Heart right ventricle (tissue), 16 donors: ENCODE measurements at regions not wholly inside any gene's neighbourhood (a gene's known extent, or its start where the extent isn't known, plus 50 kb on each side); places are given as distances from the start of the nearest gene placed in this dataset.

ENCODE experiments used
- ATAC-seq, 8 donors: fragments of 200-7000 bp; cut with Tn5 transposase; one replicate each; pipeline ENCODE4 v1.9.1; 2020; ENCODE audit warnings: mild to moderate bottlenecking in 8 of 8, moderate library complexity in 8 of 8, moderate number of reproducible peaks in 1 of 8
- DNase-seq, 2 donors: peaks; one replicate each; pipeline ENCODE4 v3.0.0-alpha.2; 2020
- H3K27ac ChIP-seq, 10 donors: fragments of 200-600 bp; sonication (generic) in 2 of 10; one replicate each; pipeline versions ENCODE4 v1.5.0 to v1.8.0; 2020 to 2022; ENCODE audit warnings: mild to moderate bottlenecking in 3 of 10
- H3K27me3 ChIP-seq, 7 donors: fragments of 200-600 bp; one replicate each; pipeline ENCODE4 v1.8.0; 2021 to 2022; ENCODE audit warnings: mild to moderate bottlenecking in 2 of 7
- H3K36me3 ChIP-seq, 9 donors: fragments of 200-600 bp; sonication (generic) in 1 of 9; one replicate each; pipeline versions ENCODE4 v1.5.0 to v1.8.0; 2020 to 2022; ENCODE audit warnings: mild to moderate bottlenecking in 2 of 9
- H3K4me1 ChIP-seq, 9 donors: fragments of 200-600 bp; sonication (generic) in 1 of 9; one replicate each; pipeline versions ENCODE4 v1.5.0 to v1.8.0; 2020 to 2022; ENCODE audit warnings: mild to moderate bottlenecking in 4 of 9
- H3K4me3 ChIP-seq, 10 donors: fragments of 200-600 bp; sonication (generic) in 2 of 10; one replicate each; pipeline versions ENCODE4 v1.5.0 to v1.8.0; 2020 to 2022; ENCODE audit warnings: mild to moderate bottlenecking in 7 of 10, moderate library complexity in 2 of 10
- H3K9me3 ChIP-seq, 11 donors: fragments of 200-600 bp in 10 of 11; sonication (generic) in 2 of 11; one replicate each; pipeline versions ENCODE4 v1.5.0 to v1.8.0; 2013 to 2022; ENCODE audit warnings: mild to moderate bottlenecking in 2 of 11, control low read depth in 1 of 11, moderate library complexity in 1 of 11
- WGBS, 2 donors: extraction: QIAGEN DNeasy Blood & Tissue Kit; methylation state at CpG; one replicate each; pipeline ENCODE4 v1.1.7; 2013; ENCODE audit warnings: inconsistent platforms in 1 of 2; 5-methylcytosine and 5-hydroxymethylcytosine counted together
- intact Hi-C, 10 donors: fragments of 100-400 bp; cut with DNase I; formaldehyde crosslinking; loops; one replicate each; pipeline versions ENCODE4 v1.11.1 to v1.14.2; 2022
- TF ChIP-seq, protein P1 (sequence below), 9 donors: fragments of 200-600 bp; sonication (generic) in 2 of 9; IDR thresholded peaks; one replicate each; pipeline versions ENCODE4 v1.5.0 to v1.8.0; 2021 to 2022; ENCODE audit warnings: antibody characterized with exemption in 9 of 9, mild to moderate bottlenecking in 5 of 9, moderate library complexity in 1 of 9
- donor health status: Arrhythmogenic right ventricular cardiomyopathy.
- donor health status: ischemic (EF 13 %, LVEDD 7.1; RV severe dilation, severe dysfunction).
- donor health status: healthy with polysubstance abuse.
- donor health status: DM: no; HTN: yes; CAD: no.
- donor health status: DM: no; HTN: no; CAD: no.
- donor health status: ischemic (EF 25% LVEDD 6.9; RV normal size, moderate dysfunction).
- donor health status: ischemic (EF 25% LVEDD 5.7; RV mildly dilated, moderate dysfunction).
- donor health status: healthy.
- donor health status: DM: yes; HTN: yes; CAD: no.
- donor health status: Ischemic cardiomyopathy.
- donor health status: ischemic (EF 35%, LVEDD 5.7; RV mildly dilated, moderate dysfunction).
- donor health status: nonischemic (EF 11% LVEDD 7.7; RV severe dilation, severe dysfunction).
- donor health status: DM: yes; HTN: yes; CAD: no.
- donor health status: PGD.
- donor health status: ischemic (EF 29% LVEDD 5.4; RV normal size, mild dysfunction).
- donor health status: nonischemic (EF 23%, LVEDD 6.1; RV moderate dilation, normal function).

- peaks cover 0 to 28% (median 0%) of the 10 kb centered on the region in 9 donors for H3K36me3 ChIP-seq
- ATAC-seq (no peak), DNase-seq (no peak)
- TF ChIP-seq, protein P1, sequence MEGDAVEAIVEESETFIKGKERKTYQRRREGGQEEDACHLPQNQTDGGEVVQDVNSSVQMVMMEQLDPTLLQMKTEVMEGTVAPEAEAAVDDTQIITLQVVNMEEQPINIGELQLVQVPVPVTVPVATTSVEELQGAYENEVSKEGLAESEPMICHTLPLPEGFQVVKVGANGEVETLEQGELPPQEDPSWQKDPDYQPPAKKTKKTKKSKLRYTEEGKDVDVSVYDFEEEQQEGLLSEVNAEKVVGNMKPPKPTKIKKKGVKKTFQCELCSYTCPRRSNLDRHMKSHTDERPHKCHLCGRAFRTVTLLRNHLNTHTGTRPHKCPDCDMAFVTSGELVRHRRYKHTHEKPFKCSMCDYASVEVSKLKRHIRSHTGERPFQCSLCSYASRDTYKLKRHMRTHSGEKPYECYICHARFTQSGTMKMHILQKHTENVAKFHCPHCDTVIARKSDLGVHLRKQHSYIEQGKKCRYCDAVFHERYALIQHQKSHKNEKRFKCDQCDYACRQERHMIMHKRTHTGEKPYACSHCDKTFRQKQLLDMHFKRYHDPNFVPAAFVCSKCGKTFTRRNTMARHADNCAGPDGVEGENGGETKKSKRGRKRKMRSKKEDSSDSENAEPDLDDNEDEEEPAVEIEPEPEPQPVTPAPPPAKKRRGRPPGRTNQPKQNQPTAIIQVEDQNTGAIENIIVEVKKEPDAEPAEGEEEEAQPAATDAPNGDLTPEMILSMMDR (IDR thresholded peaks at IDR 0.05): no peak
- H3K9me3 ChIP-seq: peaks cover 0 to 9% (median 0%) of the 10 kb centered on the region in 11 donors
- 91 to 92% methylated on average over 21 to 22 of the region's 22 CpGs for WGBS, 2 donors
- H3K4me1 ChIP-seq: peaks cover 7 to 22% (median 13%) of the 10 kb centered on the region in 9 donors
- peaks cover 0 to 30% (median 15%) of the 10 kb centered on the region in 7 donors for H3K27me3 ChIP-seq
- no peak overlapping the region for H3K4me3 ChIP-seq
- intact Hi-C loops: no loop called here
- no peak overlapping the region for H3K27ac ChIP-seq
These were observed 70.2 kb upstream of the GATA5 start for GRCh38 chr20:62545901-62546525.

GRCh38 chr20:62546606-62547005 lies 70.8 kb upstream of the GATA5 start:
- peaks cover 0 to 36% (median 20%) of the 10 kb centered on the region in 7 donors for H3K27me3 ChIP-seq
- H3K9me3 ChIP-seq: peaks cover 0 to 9% (median 0%) of the 10 kb centered on the region in 11 donors
- 92% methylated on average over 12 of the region's 12 CpGs for WGBS, 2 donors
- H3K4me1 ChIP-seq: peaks cover 7 to 28% (median 18%) of the 10 kb centered on the region in 9 donors
- TF ChIP-seq, protein P1 (IDR thresholded peaks at IDR 0.05): no peak
- H3K27ac ChIP-seq: no peak overlapping the region
- DNase-seq: no peak
- no peak for ATAC-seq
- H3K4me3 ChIP-seq: no peak overlapping the region
- H3K36me3 ChIP-seq: peaks cover 0 to 31% (median 0%) of the 10 kb centered on the region in 9 donors
- intact Hi-C loops: no loop called here

DNA sequence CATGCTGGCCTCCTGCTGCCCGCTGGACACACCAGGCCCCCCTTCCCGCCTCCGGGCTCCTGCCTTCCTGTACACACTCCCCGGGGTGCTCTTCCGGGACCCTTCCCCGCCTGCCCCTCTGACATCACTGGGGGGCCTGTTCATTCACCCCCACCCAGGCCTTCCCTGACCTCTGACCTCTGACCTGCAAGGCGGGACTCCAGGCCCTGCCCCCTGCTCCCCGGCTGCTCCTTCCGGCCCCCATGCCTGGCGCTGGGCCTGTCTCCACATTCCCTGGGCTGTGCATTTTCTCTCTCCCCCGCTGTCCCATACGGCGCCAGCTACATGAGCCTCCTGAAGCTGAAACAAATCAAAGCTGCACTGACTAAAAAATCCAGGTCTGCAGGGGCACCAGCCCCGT lies 71.6 kb upstream of the GATA5 start:
- H3K4me1 ChIP-seq: peaks cover 7 to 36% (median 18%) of the 10 kb centered on the region in 9 donors
- H3K36me3 ChIP-seq: peaks cover 0 to 33% (median 0%) of the 10 kb centered on the region in 9 donors
- TF ChIP-seq, protein P1 (IDR thresholded peaks at IDR 0.05): no peak
- H3K27me3 ChIP-seq: peaks cover 0 to 43% (median 28%) of the 10 kb centered on the region in 7 donors
- peaks cover 0 to 9% (median 0%) of the 10 kb centered on the region in 11 donors for H3K9me3 ChIP-seq
- intact Hi-C loops: no loop called here
- WGBS, 2 donors: 81% methylated on average over 14 of the region's 14 CpGs
- no peak overlapping the region for H3K27ac ChIP-seq
- no peak overlapping the region for H3K4me3 ChIP-seq
- ATAC-seq (no peak), DNase-seq (no peak)

DNA sequence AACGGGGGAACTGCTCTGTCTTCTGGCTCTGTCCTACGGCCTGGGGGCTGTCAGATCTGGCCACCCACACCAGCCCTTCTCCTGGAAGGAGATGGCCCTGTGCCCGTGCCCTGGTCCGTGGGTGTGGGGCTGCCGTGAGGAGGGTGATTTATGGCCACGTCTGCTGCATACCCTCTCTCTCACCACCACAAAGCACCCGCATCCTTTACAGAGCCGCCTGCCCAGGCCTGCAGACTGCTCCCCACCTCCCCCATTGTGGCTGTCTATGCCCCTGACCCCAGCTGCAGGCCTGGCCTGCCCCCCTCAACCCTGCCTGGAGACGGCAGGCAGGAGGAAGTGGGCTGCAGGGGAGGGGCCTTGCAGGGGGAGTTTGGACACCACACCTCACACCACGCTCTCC lies 72.7 kb upstream of the GATA5 start:
- DNase-seq (no peak), ATAC-seq (no peak)
- H3K4me1 ChIP-seq: peaks cover 7 to 36% (median 18%) of the 10 kb centered on the region in 9 donors
- 60 to 67% methylated on average over 10 of the region's 10 CpGs for WGBS, 2 donors
- peak overlapping the region in 2 of 10 donors; percentile 95 to 97 for H3K27ac ChIP-seq
- no peak overlapping the region for H3K4me3 ChIP-seq
- peaks cover 0 to 9% (median 0%) of the 10 kb centered on the region in 11 donors for H3K9me3 ChIP-seq
- peaks cover 0 to 54% (median 39%) of the 10 kb centered on the region in 7 donors for H3K27me3 ChIP-seq
- intact Hi-C loops: no loop called here
- H3K36me3 ChIP-seq: peaks cover 0 to 33% (median 0%) of the 10 kb centered on the region in 9 donors
- TF ChIP-seq, protein P1 (IDR thresholded peaks at IDR 0.05): no peak
